HUES64 (cell line): ENCODE measurements at regions not wholly inside any gene's neighbourhood (a gene's known extent, or its start where the extent isn't known, plus 50 kb on each side); places are given as distances from the start of the nearest gene placed in this dataset.
"Not testable (repeated sequence)": the region's sequence is repeated elsewhere in the genome, so short reads cannot be mapped to it uniquely, and the experiment has no call there.

Experiments used
- H3K27ac ChIP-seq: 2 replicates; pipeline ENCODE4 v1.7.0; 2013; ENCODE audit warnings: low read depth, low read length, inconsistent platforms
- H3K27me3 ChIP-seq: 2 replicates; pipeline ENCODE4 v1.6.1; 2013; ENCODE audit warnings: mild to moderate bottlenecking, low read length; ENCODE audit not compliant: insufficient read depth
- H3K36me3 ChIP-seq: 2 replicates; pipeline ENCODE4 v1.6.1; 2013; ENCODE audit warnings: mild to moderate bottlenecking, low read length; ENCODE audit not compliant: insufficient read depth
- H3K4me1 ChIP-seq: 2 replicates; pipeline ENCODE4 v1.6.1; 2013; ENCODE audit warnings: mild to moderate bottlenecking, low read length, moderate library complexity; ENCODE audit not compliant: insufficient read depth
- H3K4me3 ChIP-seq: 2 replicates; pipeline ENCODE4 v1.5.1; 2013; ENCODE audit warnings: mild to moderate bottlenecking, low read length, moderate library complexity
- H3K9ac ChIP-seq: 2 replicates; pipeline ENCODE4 v1.6.1; 2013; ENCODE audit warnings: mild to moderate bottlenecking, low read depth, low read length
- H3K9me3 ChIP-seq: 2 replicates; pipeline ENCODE4 v1.6.1; 2013; ENCODE audit warnings: low read depth, low read length; ENCODE audit not compliant: insufficient read depth
- WGBS: fragments of 150-250, 120-280 bp; methylation state at CpG from one replicate; pipeline ENCODE4 v1.1.7; 2013; ENCODE audit warnings: missing lambda C conversion rate; 5-methylcytosine and 5-hydroxymethylcytosine counted together

DNA sequence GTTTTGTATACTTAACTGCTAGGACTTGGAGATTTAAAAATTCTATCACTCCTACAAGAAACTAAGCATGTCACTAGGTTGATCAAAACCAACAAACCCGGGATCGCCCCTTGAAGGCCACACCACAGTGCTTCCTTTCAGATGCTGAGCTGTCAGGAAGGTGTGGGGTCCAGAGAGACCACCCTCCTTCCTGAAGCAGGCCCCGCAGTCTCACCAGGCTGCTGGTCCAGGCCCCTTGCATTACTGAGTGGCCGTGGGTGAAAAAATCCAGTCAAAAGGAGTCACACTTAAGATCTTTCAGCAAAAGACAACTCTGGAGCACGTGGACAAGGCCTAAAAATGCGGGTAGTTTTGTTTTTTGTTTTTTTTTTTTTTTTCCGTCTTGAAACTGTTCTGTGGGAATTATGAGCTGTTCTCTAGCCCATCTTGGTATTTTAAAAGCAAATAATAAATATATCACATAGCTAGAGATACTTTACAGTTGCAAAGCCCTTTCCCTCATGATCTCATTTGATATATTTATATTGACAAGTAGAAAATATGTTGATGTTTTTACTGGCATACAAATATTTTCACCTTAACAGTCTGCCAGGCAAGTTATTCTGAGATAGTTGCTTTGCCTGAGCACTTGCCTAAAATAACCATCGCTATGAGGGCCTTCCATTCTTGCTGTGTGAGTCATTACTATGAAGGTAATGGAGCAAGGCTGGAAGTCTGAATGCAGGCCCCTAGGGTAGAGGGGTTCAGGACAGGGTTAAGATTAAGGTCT lies 73.1 kb upstream of the EDEM3 start:
- no peak overlapping the region for H3K9ac ChIP-seq
- peaks cover 10% of the 10 kb centered on the region; the same call in 1 of the 2 replicates for H3K4me1 ChIP-seq
- 70% methylated on average over 7 of the region's 8 CpGs for WGBS
- H3K4me3 ChIP-seq, result no peak overlapping the region
- no peaks in the 10 kb centered on the region for H3K27me3 ChIP-seq
- H3K9me3 ChIP-seq, result no peaks in the 10 kb centered on the region
- peaks cover 3% of the 10 kb centered on the region; the same call in 1 of the 2 replicates for H3K36me3 ChIP-seq
- H3K27ac ChIP-seq, result no peak overlapping the region

- H3K9me3 ChIP-seq, result no peaks in the 10 kb centered on the region
- 93% methylated on average over 5 of the region's 5 CpGs for WGBS
- no peak overlapping the region for H3K4me3 ChIP-seq
- H3K9ac ChIP-seq, result no peak overlapping the region
- no peaks in the 10 kb centered on the region for H3K27me3 ChIP-seq
- H3K4me1 ChIP-seq, result peaks cover 10% of the 10 kb centered on the region; the same call in 1 of the 2 replicates
- H3K36me3 ChIP-seq, result peaks cover 3% of the 10 kb centered on the region; the same call in 1 of the 2 replicates
- no peak overlapping the region for H3K27ac ChIP-seq
Observed at GRCh38 chr1:184826001-184826400, 71.3 kb upstream of the EDEM3 start.

GRCh38 chr1:184825571-184825970 lies 70.9 kb upstream of the EDEM3 start:
- H3K9me3 ChIP-seq, result no peaks in the 10 kb centered on the region
- peaks cover 3% of the 10 kb centered on the region; the same call in 1 of the 2 replicates for H3K36me3 ChIP-seq
- H3K4me3 ChIP-seq, result no peak overlapping the region
- H3K27me3 ChIP-seq, result no peaks in the 10 kb centered on the region
- H3K27ac ChIP-seq, result no peak overlapping the region
- WGBS, result 82% methylated on average over 1 of the region's 1 CpG
- H3K9ac ChIP-seq, result no peak overlapping the region
- peaks cover 10% of the 10 kb centered on the region; the same call in 1 of the 2 replicates for H3K4me1 ChIP-seq

- peaks cover 10% of the 10 kb centered on the region; the same call in 1 of the 2 replicates for H3K4me1 ChIP-seq
- peaks cover 3% of the 10 kb centered on the region; the same call in 1 of the 2 replicates for H3K36me3 ChIP-seq
- no peaks in the 10 kb centered on the region for H3K27me3 ChIP-seq
- H3K9ac ChIP-seq, result no peak overlapping the region
- no peaks in the 10 kb centered on the region for H3K9me3 ChIP-seq
- no peak overlapping the region for H3K27ac ChIP-seq
- WGBS, result 99% methylated on average over 3 of the region's 3 CpGs
- no peak overlapping the region for H3K4me3 ChIP-seq
Observed at GRCh38 chr1:184824691-184825323, 70.1 kb upstream of the EDEM3 start.

GRCh38 chr1:184823080-184823479 lies 68.4 kb upstream of the EDEM3 start:
- no peaks in the 10 kb centered on the region for H3K9me3 ChIP-seq
- no peak overlapping the region for H3K4me3 ChIP-seq
- WGBS, result 91% methylated on average over 4 of the region's 4 CpGs
- no peak overlapping the region for H3K9ac ChIP-seq
- H3K27me3 ChIP-seq, result no peaks in the 10 kb centered on the region
- H3K4me1 ChIP-seq, result peaks cover 6% of the 10 kb centered on the region; the same call in 1 of the 2 replicates
- H3K27ac ChIP-seq, result no peak overlapping the region
- H3K36me3 ChIP-seq, result peaks cover 7% of the 10 kb centered on the region; the same call in 1 of the 2 replicates

DNA sequence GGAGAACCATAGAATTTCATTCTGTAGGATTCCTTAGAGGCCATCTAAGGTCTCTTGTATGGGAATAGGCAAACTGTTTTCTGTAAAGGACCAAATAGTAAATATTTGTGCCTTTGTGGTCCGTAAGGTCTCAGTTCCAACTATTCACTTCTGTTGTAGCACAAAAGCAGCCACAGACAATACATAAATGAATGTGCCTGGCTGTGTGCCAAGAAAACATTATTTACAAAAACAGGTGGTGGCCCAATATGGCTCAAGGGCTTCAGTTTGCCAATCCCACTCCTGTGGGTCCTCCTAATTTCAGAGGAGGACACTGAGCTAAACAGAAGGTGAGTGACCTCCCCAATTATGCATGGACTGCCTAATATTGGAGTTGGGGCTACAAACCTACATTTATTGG lies 67.6 kb upstream of the EDEM3 start:
- H3K9ac ChIP-seq, result no peak overlapping the region
- H3K27me3 ChIP-seq, result no peaks in the 10 kb centered on the region
- no peak overlapping the region for H3K27ac ChIP-seq
- no peaks in the 10 kb centered on the region for H3K4me1 ChIP-seq
- no peaks in the 10 kb centered on the region for H3K9me3 ChIP-seq
- WGBS, result 100% methylated on average over 1 of the region's 1 CpG
- no peak overlapping the region for H3K4me3 ChIP-seq
- H3K36me3 ChIP-seq, result peaks cover 7% of the 10 kb centered on the region; the same call in 1 of the 2 replicates

GRCh38 chr1:184821658-184822057 lies 67.0 kb upstream of the EDEM3 start:
- Histone ChIP-seq H3K36me3 (peaks cover 7% of the 10 kb centered on the region; the same call in 1 of the 2 replicates), H3K27me3 (no peaks in the 10 kb centered on the region), H3K27ac (no peak overlapping the region), H3K9ac (no peak overlapping the region), H3K9me3 (0 out of 2 replicates have a peak, but pooled peaks cover 2% of the 10 kb centered on the region), H3K4me1 (no peaks in the 10 kb centered on the region), H3K4me3 (no peak overlapping the region)
- WGBS, result 90% methylated on average over 4 of the region's 4 CpGs

DNA sequence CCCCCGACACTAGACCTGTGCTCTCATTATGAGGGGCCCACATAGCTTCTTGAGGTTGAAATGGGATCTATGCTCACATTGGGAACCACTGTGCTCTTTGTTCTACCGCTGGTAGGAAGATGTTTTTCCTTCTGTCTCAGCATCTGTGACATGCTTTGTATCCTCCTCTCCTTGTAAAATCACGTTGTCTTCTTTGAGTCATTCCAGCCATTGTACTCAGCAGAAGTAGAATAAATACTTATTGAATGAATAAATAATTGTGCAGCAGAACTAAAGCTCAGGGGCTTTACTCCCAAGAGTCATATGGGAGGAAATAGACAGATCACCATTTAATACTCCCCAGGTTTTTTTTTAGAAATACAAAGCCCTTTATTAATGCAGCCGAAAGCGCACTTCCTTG lies 66.3 kb upstream of the EDEM3 start:
- no peak overlapping the region for H3K27ac ChIP-seq
- peaks cover 7% of the 10 kb centered on the region; the same call in 1 of the 2 replicates for H3K36me3 ChIP-seq

DNA sequence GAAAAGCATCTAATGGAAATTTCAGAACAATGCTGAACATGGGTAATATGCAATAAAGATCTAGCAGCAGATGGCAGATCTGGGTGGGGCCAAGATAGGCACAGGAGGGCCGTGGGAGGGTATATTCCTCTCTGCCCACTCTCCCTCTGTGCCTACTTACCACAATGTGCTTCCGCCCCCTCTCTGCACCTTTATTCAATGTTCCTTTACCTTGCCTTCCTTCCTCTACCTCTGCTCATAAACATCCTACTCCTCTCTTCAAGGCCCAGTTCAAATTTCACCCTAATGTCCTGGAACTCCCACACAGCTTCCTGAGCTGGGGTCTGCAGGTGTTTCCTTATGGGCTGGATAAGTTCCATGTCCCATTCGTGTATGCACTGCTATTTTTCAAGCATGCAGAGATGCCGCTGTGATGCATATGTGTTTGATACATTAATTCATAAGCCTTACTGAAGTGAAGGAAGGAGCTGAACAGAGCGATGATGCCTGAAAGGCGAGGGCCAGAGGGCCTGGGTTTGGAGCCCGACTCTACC lies 65.6 kb upstream of the EDEM3 start:
- Histone ChIP-seq H3K4me1 (no peaks in the 10 kb centered on the region), H3K27ac (no peak overlapping the region), H3K9ac (no peak overlapping the region), H3K36me3 (peaks cover 11% of the 10 kb centered on the region; the same call in 1 of the 2 replicates), H3K27me3 (no peaks in the 10 kb centered on the region), H3K9me3 (peaks cover 13% of the 10 kb centered on the region), H3K4me3 (no peak overlapping the region)
- 95% methylated on average over 7 of the region's 7 CpGs for WGBS

More for the DNA sequence above, 66.3 kb upstream of the EDEM3 start:
- WGBS, result 88% methylated on average over 4 of the region's 5 CpGs
- Histone ChIP-seq H3K9me3 (peaks cover 6% of the 10 kb centered on the region; the same call in 1 of the 2 replicates), H3K4me1 (no peaks in the 10 kb centered on the region), H3K4me3 (no peak overlapping the region), H3K9ac (no peak overlapping the region), H3K27me3 (no peaks in the 10 kb centered on the region)

- H3K9ac ChIP-seq, result no peak overlapping the region
- peaks cover 15% of the 10 kb centered on the region for H3K36me3 ChIP-seq
- WGBS, result 93% methylated on average over 7 of the region's 7 CpGs
- H3K4me1 ChIP-seq, result no peaks in the 10 kb centered on the region
- H3K27ac ChIP-seq, result no peak overlapping the region
- no peaks in the 10 kb centered on the region for H3K27me3 ChIP-seq
- H3K4me3 ChIP-seq, result no peak overlapping the region
- peaks cover 27% of the 10 kb centered on the region for H3K9me3 ChIP-seq
Observed at GRCh38 chr1:184818646-184819045, 64.0 kb upstream of the EDEM3 start.

- 90% methylated on average over 1 of the region's 2 CpGs for WGBS
- Histone ChIP-seq H3K9me3 (peaks cover 43% of the 10 kb centered on the region), H3K36me3 (peaks cover 21% of the 10 kb centered on the region)
- H3K27me3 ChIP-seq, H3K4me3 ChIP-seq, H3K27ac ChIP-seq, H3K4me1 ChIP-seq, H3K9ac ChIP-seq: not testable (repeated sequence)
Observed at GRCh38 chr1:184817003-184817402, 62.3 kb upstream of the EDEM3 start.
